NCI-H1694 treated with DMSO at 0.1 percent for 48 hours (cell line): ENCODE measurements at regions not wholly inside any gene's neighbourhood (a gene's known extent, or its start where the extent isn't known, plus 50 kb on each side); places are given as distances from the start of the nearest gene placed in this dataset.
"Not testable (repeated sequence)": the region's sequence is repeated elsewhere in the genome, so short reads cannot be mapped to it uniquely, and the experiment has no call there.

Experiments
- DNase-seq: peaks from one replicate; lab custom pipeline; 2025; lab: John Stamatoyannopoulos, UW

DNA sequence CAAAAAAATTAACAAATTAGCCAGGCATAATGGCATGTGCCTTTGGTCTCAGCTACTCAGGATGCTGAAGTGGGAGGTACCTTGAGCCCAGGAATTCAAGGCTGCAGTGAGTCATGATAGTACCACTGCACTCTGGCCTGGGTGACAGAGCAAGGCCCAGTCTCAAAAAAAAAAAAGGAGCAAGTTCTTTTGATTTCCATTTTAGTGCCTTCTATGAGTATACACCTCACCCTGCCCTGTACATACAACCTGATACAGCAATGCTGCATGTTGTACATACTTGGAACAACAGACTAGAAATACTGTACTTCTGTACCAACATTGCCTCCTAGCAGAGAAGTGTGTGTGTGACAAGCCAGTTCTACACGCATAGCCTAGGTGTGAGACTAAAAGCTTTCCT is 97.3 kb upstream of the CARMIL1 start:
- DNase-seq = no peak

DNA sequence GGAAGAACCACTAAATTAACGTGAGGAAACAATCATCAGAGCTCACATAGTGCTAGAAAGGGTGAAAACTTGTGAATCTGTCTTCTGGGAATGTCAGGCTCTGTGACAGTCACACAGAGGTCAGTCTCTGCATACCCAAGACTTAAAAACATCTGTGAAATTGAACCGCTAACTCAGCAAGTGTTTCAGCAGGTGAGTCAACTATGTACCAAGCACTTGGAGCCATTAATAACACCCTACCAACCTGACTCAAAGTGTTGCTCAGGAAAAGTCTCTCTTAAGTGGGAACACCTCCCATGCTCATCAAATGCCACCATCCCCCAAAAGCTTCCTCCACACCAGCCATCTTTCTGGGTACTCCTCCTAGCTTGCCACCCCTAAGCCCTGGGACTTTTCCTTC is 92.3 kb upstream of the CARMIL1 start:
- no peak for DNase-seq

DNA sequence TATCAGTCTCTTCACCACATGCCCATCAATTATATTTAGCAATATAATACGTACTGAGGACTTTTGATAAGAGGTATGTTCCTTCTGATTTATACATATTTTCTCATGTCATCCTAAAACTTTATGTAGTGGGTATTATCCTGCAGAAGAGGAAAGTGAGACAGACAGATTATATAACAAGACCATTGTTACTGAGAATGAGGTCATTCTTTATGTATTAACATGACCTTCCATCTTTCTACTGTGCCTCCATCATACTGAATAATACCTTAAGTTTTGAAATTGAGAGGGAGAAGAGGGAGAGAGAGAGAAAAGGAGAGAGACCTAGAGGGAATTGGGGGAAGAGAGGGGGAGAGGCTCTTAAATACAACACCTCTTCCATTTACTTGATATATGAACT is 90.9 kb upstream of the CARMIL1 start:
- no peak for DNase-seq

DNA sequence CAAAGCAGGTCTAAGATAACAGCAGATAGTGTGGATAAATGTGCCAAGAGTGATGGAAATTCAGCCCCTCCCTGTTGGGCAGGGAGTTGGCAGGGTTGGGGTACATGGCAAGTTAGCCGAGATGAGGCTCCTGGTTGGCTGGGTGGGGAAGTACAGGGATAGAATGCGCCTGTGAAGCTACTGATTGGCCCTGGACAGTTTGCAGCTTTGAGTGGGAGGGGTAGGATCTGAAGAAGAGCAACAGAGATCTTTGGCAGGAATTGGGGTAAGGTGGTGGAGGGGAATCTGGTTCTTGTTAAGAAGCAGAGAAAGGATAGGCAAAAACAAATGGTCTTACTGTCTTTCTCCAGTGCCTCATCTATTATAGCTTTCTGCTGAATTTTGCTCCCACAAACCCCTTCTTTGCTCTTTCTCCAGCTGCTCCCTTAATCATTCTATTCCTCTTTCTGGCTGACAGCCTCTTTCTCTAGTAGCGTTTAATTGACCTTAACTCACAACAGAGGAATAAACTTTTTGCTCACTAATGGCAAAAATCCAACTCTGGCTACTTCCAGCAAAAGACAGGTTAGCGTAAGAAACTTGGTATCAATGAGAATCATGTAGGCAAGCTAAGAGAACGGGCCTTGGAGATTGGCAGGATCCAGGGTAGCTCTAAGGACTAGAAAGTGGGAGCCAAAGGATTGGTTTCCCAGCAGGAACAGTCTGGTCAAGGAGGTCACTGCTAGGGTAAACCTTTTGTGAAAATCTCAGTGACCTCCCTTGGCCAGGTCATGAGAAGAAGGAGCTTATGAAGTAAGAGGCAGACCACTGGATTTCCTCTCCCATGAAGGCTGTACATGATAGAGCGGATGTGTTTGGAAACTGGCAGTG is 86.3 kb upstream of the CARMIL1 start:
- DNase-seq = no peak

DNA sequence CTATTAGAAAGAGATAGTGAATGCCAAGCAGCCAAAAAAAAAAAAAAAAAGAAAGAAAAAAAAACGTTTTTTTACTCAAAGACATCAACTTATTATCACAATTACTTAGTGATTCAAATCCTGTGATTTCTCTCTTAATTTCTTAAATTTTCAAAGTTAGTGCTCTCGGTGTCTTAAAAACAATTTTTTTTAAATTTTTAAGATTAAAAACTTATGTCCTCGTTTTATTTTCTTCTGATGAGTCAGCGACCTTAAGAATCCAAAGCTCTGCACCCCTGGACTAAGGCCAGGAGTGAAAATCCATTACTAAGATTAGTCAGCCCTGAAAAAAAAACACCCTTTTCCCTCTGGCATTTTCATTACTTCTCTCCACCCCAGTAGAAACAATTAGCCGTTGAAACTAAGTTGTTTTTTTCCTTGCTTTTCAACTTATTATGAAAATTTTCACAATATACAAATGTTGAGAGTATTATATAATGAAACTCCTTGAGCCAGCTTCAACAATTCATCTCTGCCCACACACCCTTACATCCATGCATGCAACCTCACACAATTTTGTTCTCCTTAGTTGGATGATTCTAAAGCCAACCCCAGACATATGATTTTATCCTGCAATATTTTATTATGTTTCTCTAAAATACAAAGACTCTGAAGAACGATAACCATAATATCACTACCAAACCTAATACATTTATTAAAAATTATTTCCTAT is 85.6 kb upstream of the CARMIL1 start:
- no peak for DNase-seq

DNA sequence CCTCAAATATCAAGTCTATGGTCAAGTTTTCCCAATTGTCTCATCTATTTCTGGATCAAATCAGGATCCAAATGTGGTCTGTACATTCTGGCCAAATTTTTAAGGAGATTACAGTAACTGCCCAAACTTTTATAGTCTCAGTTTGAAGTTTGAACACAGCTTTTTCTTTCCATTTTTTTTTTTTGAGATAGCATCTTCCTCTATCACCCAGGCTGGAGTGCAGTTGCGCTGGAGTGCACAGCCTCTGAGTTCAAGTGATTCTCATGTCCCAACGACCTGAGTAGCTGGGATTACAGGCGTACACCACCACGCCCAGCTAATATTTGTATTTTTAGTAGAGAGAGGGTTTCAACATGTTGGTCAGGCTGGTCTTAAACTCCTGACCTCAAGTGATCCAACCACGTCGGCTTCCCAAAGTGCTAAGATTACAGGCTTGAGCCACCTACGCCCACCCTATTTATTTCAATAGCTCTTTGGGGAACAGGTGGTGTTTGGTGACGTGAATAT is 84.9 kb upstream of the CARMIL1 start:
- DNase-seq = no peak

DNA sequence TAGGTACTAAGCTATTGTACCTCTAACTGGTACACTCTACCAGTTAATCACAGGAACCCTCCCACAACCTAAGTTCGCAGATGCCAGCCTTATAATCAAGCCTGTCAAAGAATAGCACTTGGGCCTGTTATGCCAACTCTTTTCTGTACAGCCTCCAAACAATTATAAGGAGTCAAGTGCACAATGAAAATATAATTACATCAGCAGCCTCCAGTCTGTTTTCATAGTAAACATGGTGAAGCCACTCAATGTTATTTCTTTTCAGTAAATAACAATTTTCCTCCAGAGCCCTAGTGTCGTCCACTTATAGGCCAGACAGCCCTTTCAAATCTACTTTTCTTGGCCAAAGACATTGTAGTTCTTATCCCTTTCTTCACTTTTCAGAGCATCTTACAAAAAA is 82.7 kb upstream of the CARMIL1 start:
- no peak for DNase-seq

DNA sequence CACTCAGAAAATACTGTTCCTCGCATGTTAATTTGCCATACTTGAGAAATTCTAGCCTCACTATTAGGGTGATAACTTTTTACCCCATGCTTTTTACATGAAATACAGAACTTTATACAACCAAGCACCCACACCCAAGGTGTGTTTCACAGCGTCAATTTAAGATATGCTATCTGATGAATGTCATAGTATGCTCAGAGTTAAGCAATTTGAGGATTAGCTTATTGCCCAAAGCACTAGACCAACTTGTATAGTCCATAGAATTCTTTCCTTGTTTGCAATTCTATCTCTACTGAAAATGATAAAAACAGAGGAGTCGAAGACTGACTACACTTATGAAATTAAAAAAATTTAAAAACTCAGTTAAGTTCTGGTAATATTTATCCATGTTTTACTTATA is 82.1 kb upstream of the CARMIL1 start:
- DNase-seq = no peak

DNA sequence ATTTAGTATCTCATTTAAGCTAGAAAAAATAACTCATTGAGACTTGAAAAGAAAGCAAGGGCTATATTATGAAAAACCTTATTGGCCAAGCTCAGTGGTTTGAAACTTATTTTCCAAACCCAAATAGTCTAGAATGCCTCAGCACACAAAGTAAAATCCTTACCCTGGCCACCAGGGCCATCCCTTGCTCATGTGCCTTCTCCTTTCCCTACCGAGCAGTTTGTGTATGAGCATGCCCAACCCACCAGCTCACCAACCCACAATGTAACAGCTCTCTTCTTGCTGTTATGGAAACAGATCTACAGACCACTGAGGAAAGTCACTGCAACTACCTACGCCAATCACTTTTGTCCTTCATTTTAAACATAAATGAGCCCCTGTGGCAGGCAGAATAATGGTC is 79.6 kb upstream of the CARMIL1 start:
- no peak for DNase-seq

DNA sequence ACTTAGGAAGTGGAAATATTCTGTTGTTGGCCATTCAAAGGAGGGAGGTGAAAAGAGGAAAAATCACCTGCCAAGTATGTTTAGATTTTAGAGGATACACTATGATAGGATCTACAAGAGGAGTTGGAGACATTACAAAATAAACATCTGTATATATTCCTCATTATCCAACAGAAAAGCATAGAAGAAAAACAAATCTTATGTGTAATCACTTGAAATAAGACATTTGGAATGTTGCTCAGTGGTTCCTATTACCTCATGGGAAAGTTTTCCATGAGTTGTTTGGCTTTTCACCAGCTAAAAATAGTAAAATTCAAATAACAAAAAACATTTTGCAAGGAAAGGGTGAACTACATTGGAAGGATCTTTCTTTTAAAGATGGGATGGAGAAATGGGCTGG is 76.7 kb upstream of the CARMIL1 start:
- no peak for DNase-seq

DNA sequence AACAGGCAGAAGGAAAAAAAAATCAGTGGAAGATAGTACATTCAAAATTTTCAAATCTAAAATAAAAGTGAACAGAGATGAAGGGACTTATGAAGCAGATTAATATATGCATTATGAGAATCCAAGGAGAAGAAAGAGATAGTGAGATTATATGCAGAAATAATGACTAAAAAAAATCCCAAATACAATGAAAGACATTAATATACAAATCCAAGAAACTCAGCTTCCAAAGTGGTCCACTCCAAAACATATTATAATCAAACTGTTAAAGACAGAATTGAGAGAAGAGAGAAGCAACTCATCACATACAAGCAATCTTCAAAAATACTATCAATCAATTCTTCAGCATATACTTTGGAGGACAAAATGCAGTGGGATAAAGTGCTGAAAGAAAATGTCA is 73.5 kb upstream of the CARMIL1 start:
- DNase-seq = no peak

DNA sequence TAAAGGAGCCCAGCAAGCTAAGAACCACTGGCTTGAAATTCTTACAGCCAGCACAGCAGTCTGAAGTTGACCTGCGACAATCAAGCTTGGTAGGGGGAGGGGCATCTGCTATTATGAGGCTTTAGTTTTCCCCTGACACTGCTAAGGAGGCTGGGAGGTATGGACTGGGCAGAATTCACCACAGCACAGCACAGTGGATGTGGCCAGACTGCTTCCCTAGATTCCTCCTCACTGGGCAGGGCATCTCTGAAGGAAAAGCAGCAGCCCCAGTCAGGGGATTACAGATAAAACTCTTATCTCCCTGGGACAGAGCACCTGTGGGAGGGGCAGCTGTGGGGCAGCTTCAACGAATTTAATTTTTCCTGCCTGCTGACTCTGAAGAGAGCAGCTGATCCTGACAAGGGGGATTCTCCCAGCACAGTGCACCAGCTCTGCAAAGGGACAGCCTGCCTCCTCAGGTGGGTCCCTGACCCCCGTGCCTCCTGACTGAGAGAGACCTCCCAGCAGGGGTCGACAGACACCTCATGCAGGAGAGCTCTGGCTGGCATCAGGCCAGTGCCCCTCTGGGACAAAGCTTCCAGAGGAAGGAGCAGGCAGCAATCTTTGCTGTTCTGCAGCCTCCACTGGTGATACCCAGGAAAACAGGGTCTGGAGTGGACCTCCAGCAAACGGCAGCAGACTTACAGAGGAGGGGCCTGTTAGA is 71.6 kb upstream of the CARMIL1 start:
- not testable (repeated sequence) for DNase-seq

DNA sequence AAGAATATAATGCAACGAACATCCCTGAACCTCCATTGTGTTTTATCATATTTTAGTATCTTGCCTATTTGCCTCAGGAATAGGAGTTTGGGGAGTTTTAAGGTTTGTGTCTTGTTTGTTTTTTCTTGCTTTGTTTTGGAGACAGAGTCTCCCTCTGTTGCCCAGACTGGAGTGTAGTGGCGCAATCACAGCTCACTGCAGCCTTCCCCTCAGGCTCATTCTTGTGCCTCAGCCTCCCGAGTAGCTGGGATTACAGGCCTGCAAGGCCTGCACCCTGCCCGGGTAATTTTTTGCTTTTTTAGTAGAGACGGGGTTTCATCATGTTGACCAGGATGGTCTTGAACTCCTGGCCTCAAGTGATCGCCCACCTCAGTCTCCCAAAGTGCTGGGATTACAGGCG is 63.3 kb upstream of the CARMIL1 start:
- DNase-seq = no peak

DNA sequence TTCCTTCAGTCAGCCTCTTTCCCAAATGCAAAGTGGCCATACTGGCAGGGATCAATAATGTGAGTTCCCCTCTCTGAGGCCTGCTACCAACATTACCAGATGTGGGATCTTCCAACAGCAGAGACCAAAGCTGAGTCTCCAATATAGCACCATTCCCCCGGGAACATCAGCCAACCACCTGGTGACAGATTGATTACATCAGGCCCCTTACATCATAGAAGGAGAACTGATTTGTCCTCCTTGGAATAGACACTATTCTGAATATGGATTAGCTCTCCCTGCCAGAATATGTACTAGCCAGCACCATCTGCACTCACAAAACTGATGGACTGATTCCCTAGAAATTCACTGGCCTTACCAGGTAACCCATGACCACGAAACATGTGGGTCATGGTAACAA is 61.9 kb upstream of the CARMIL1 start:
- no peak for DNase-seq

DNA sequence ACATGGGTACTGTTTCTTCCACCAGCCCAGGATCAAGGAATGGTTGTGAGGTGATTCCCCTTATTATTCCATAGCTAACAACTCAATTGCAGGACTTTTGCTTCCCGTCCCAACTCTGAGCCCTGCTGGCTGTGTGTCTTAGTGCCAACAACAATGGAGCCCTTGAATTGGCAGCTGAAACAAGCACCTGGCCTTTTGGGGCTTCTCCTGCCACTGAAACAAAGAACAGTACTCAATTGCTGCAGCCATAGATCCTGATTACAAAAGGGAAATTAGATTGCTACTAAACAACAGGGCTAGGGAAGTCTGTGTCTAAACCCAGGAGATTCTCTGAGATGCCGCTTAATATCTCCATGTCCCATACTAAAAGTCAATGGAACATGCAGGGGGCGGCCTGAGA is 61.3 kb upstream of the CARMIL1 start:
- DNase-seq = no peak

DNA sequence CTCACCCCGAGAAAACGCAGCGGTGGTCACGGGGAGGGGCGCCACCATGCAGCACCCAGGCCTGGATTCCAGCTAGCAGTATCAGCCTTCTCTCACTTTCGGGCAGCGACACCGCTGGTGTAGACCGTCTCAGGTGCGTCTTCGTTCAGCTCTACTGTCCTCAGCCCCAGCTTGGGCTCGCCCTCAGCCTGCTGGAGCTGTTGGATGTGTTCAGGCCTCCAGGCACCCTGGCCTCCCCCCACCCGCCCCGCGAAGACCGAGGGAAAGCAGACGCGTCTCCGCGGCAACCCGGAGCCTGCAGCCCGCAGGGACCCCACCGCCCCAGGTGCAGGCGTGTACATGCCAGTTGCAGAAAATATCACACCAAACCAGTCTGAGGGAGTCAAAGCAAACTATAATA is 60.8 kb upstream of the CARMIL1 start:
- no peak for DNase-seq

DNA sequence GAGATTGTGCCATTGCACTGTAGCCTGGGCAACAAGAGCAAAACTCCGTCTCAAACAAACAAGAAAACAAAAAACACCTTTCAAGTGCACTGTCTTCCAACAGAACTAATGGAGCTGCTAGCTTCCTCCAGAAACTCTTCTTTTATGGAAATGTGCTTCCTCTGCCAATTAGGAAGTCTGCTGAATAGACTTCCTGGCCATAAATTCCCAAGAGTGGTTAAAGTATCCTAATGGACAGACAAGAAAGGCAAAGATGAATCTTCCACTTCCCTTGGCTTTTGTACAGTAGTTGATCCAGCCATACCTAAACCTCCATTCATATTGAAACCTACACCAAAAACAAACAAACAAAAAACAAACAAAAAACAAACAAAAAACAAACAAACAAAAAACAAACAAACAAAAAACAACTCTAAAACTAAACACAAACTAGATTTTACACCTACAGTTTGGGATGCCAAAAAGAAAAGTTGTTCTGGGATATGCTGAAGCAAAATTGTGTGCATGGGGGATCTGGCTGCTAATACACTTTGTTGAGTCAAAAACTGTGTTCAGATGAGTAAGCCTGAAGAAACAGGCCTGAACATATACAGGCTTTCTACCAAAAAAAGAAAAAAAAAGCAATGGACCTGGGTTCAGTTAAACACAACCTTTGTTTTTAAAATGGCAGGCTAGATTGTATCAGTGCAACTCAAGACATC is 59.8 kb upstream of the CARMIL1 start:
- no peak for DNase-seq

DNA sequence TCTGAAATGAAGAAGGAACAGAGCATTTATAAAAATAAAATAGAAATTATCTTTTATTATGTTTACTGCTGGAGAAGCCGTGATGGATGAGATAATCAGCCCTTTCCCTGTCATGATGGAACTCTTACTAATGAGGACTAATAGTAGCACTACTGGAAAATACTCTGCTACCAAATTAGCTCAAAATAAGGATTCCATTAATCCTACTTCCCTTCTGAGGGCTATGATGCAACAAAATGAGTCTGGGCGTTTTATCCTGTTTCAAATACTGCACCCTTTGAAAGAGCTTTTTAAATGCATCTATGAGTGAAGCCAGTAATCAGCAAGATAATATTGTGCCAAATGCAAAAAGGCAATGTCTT is 59.3 kb upstream of the CARMIL1 start:
- no peak for DNase-seq

DNA sequence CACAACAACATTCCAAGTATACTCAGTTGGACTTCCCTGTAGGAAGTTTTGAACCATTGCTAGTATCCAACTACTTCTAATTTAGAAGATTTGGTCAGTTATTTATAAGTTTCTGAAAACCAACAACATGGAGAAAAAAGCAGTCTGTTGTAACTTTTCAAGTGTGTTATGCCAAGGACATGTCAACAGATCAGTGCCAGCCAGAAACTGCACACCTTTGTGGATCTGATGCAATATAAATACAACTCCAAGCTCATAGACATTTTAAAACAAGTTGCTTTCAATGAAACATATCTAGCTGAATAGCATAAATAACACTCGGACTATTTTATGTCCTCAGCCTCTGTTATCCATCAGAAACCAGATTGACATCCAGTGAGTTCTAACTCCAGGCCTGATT is 58.3 kb upstream of the CARMIL1 start:
- DNase-seq = no peak

DNA sequence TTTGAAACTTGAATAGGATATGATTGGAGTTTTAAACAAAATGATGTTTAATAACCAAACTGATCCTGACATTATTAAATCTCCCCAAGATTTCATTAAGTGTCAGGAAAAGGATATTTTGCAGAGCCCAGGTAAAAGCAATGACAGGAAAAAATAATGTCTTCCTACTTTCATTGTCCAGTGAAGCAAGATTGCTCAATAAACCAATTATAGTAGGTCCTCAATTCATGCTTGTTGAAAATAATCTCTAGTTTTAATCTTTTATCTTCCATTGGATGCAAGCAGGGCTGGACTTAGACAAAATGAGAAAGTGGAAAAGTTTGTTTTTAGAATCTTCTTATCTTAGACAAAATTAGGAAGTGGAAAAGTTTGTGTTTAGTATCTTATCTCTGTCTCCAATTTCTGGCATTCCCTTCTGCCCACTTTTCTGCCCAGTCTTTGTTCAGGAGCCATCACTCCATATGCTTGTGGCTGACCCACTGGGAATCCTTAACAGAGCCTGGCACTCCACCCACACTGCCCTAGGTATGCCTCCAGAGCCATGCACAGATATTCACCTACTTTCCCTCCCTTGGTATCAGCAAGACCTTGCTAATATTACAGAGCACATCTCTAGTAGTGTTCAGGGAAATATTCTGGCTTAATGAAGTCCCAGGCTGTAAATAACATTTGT is 57.0 kb upstream of the CARMIL1 start:
- DNase-seq = no peak

DNA sequence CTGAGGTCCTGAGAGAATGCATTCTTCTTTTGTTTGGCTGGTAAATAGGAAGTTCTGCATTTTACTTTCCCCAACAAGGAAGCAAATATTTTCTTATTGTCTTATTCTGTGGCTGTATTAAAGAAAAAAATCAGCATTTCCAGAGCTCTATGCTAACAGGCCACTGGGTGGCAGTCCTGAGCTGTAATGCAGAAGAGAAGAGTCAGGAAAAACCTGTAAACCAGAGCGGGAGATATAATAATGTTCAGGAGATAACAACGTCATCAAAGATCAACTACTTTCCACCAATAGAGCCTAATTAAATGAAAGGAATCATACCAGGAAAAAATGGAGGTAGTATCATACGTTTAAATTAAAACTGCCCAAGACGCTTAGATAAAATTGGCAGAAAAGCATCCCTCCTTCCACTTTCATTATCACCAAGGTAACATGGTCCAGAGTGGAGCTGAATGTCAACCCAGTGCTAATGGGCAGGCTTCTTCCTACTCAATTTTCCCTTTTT is 55.6 kb upstream of the CARMIL1 start:
- peak; percentile 68 for DNase-seq

DNA sequence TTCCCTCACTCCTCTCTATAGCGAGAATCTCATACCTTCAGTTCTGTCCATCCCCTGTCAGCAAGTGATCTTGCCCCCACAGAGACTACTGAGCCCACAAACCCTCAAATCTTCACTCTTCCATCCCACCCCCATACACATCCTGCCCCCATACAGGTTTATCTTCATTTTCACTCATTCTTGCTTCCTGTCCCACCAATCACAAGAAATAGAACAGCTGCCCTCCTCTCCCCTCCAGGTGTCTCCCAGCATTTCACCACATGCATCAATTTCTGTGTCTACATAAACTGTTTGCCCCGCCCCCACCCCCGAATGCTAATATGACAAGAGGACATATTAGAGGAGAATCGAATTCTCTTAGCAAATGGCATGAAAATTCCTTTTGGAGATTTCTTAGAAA is 54.9 kb upstream of the CARMIL1 start:
- DNase-seq = no peak
